H9 (cell line): ENCODE measurements at regions not wholly inside any gene's neighbourhood (a gene's known extent, or its start where the extent isn't known, plus 50 kb on each side); places are given as distances from the start of the nearest gene placed in this dataset.
"Not testable (repeated sequence)": the region's sequence is repeated elsewhere in the genome, so short reads cannot be mapped to it uniquely, and the experiment has no call there.

ENCODE experiments used
- DNase-seq: peaks from one replicate; pipeline ENCODE4 v3.0.0-alpha.2; 2017
- H2AFZ ChIP-seq: one replicate; pipeline ENCODE4 v1.6.1; 2013; ENCODE audit warnings: mild to moderate bottlenecking, low read length, control low read depth, moderate library complexity
- H2AK5ac ChIP-seq: 2 replicates; pipeline ENCODE4 v1.6.1; 2013; ENCODE audit warnings: low read length, control low read depth, mixed read lengths; ENCODE audit not compliant: insufficient read length
- H2BK120ac ChIP-seq: one replicate; pipeline ENCODE4 v1.6.1; 2013; ENCODE audit warnings: low read depth, mild to moderate bottlenecking, low read length, control low read depth, inconsistent platforms; ENCODE audit not compliant: poor library complexity, severe bottlenecking
- H2BK12ac ChIP-seq: 2 replicates; pipeline ENCODE4 v1.6.1; 2013; ENCODE audit warnings: low read length, control low read depth, mixed read lengths, low read depth; ENCODE audit not compliant: insufficient read length
- H2BK15ac ChIP-seq: 2 replicates; pipeline ENCODE4 v1.6.1; 2013; ENCODE audit warnings: low read depth, low read length, control low read depth
- H2BK20ac ChIP-seq: one replicate; pipeline ENCODE4 v1.6.1; 2013; ENCODE audit warnings: low read depth, mild to moderate bottlenecking, low read length, control low read depth, inconsistent platforms; ENCODE audit not compliant: poor library complexity, severe bottlenecking
- H2BK5ac ChIP-seq: 2 replicates; pipeline ENCODE4 v1.6.1; 2013; ENCODE audit warnings: low read length, control low read depth, mixed read lengths; ENCODE audit not compliant: insufficient read length
- H3K14ac ChIP-seq: 2 replicates; pipeline ENCODE4 v1.6.1; 2013; ENCODE audit warnings: low read length, control low read depth; ENCODE audit not compliant: insufficient read depth
- H3K18ac ChIP-seq: 2 replicates; pipeline ENCODE4 v1.6.1; 2013; ENCODE audit warnings: low read depth, mild to moderate bottlenecking, mixed read lengths, low read length, control low read depth; ENCODE audit not compliant: insufficient read length
- H3K23ac ChIP-seq: 2 replicates; pipeline ENCODE4 v1.6.1; 2013; ENCODE audit warnings: low read length, control low read depth, mixed read lengths, low read depth; ENCODE audit not compliant: insufficient read length
- H3K23me2 ChIP-seq: 2 replicates; pipeline ENCODE4 v1.6.1; 2013; ENCODE audit warnings: low read depth, mild to moderate bottlenecking, mixed read lengths, low read length, control low read depth; ENCODE audit not compliant: insufficient read length, poor library complexity, severe bottlenecking
- H3K27ac ChIP-seq: 2 replicates; pipeline ENCODE4 v1.5.1; 2013; ENCODE audit warnings: low read length, control low read depth, mixed read lengths, low read depth; ENCODE audit not compliant: insufficient read length
- H3K27me3 ChIP-seq: 2 replicates; pipeline ENCODE4 v1.6.1; 2013; ENCODE audit warnings: low read length, control low read depth, inconsistent platforms; ENCODE audit not compliant: insufficient read depth
- H3K4ac ChIP-seq: 2 replicates; pipeline ENCODE4 v1.6.1; 2013; ENCODE audit warnings: low read depth, mild to moderate bottlenecking, control low read depth, inconsistent platforms, low read length, moderate library complexity
- H3K4me1 ChIP-seq: 2 replicates; pipeline ENCODE4 v1.6.1; 2013; ENCODE audit warnings: low read length, control low read depth, inconsistent platforms; ENCODE audit not compliant: insufficient read depth
- H3K4me2 ChIP-seq: 2 replicates; pipeline ENCODE4 v1.6.1; 2013; ENCODE audit warnings: low read length, control low read depth, mixed read lengths; ENCODE audit not compliant: insufficient read length, insufficient read depth
- H3K56ac ChIP-seq: 2 replicates; pipeline ENCODE4 v1.6.1; 2013; ENCODE audit warnings: low read depth, mild to moderate bottlenecking, mixed read lengths, low read length, control low read depth; ENCODE audit not compliant: insufficient read length
- H3K79me1 ChIP-seq: 2 replicates; pipeline ENCODE4 v1.6.1; 2013; ENCODE audit warnings: low read depth, mild to moderate bottlenecking, moderate library complexity, low read length, control low read depth, inconsistent platforms; ENCODE audit not compliant: insufficient read depth, poor library complexity, severe bottlenecking
- H3K79me2 ChIP-seq: 2 replicates; pipeline ENCODE4 v1.6.1; 2013; ENCODE audit warnings: low read length, control low read depth, inconsistent platforms; ENCODE audit not compliant: insufficient read depth
- H3K9ac ChIP-seq: 2 replicates; pipeline ENCODE4 v1.6.1; 2013; ENCODE audit warnings: low read length, control low read depth, mixed read lengths; ENCODE audit not compliant: insufficient read length; ENCODE audit errors: extremely low read depth
- H3K9me3 ChIP-seq: one replicate; pipeline ENCODE4 v1.6.1; 2013; ENCODE audit warnings: low read depth, low read length, inconsistent platforms; ENCODE audit not compliant: control insufficient read depth
- H3T11ph ChIP-seq: one replicate; pipeline ENCODE4 v1.6.1; 2013; ENCODE audit warnings: mild to moderate bottlenecking, low read length, control low read depth, inconsistent platforms
- H4K20me1 ChIP-seq: one replicate; pipeline ENCODE4 v1.6.1; 2013; ENCODE audit not compliant: control insufficient read depth, insufficient read length, insufficient read depth
- H4K5ac ChIP-seq: 2 replicates; pipeline ENCODE4 v1.6.1; 2013; ENCODE audit warnings: low read depth, mild to moderate bottlenecking, mixed read lengths, low read length, control low read depth; ENCODE audit not compliant: insufficient read length
- H4K8ac ChIP-seq: replicated peaks from 2 replicates; pipeline ENCODE4 v1.6.1; 2013; ENCODE audit warnings: low read length, control low read depth, mixed read lengths, low read depth; ENCODE audit not compliant: insufficient read length
- H4K91ac ChIP-seq: 2 replicates; pipeline ENCODE4 v1.6.1; 2013; ENCODE audit warnings: low read depth, mild to moderate bottlenecking, moderate library complexity, mixed read lengths, low read length, control low read depth; ENCODE audit not compliant: insufficient read length
- H3K27ac Mint-ChIP-seq, 3 experiments: 2 replicates in 2 of 3; 3 replicates in 1 of 3; pipeline ENCODE4 v1.8.0; 2020 to 2021; ENCODE audit warnings: mixed read lengths in 3 of 3, mild to moderate bottlenecking in 1 of 3, moderate library complexity in 1 of 3
- H3K27me3 Mint-ChIP-seq: 2 replicates; pipeline ENCODE4 v1.8.0; 2021; ENCODE audit warnings: low read depth, mild to moderate bottlenecking, moderate library complexity, mixed read lengths
- H3K36me3 Mint-ChIP-seq, 3 experiments: 2 replicates in 2 of 3; 3 replicates in 1 of 3; pipeline ENCODE4 v1.8.0; 2020 to 2021; ENCODE audit warnings: low read depth in 3 of 3, mixed read lengths in 3 of 3; ENCODE audit not compliant: insufficient read depth in 1 of 3
- H3K4me1 Mint-ChIP-seq, 2 experiments: 2 replicates each; pipeline ENCODE4 v1.8.0; 2020; ENCODE audit warnings: mixed read lengths in 2 of 2
- H3K4me3 Mint-ChIP-seq, 2 experiments: 2 replicates in 1 of 2; 3 replicates in 1 of 2; pipeline ENCODE4 v1.8.0; 2020 to 2021; ENCODE audit warnings: mild to moderate bottlenecking in 2 of 2, mixed read lengths in 2 of 2, moderate library complexity in 1 of 2
- H3K9me3 Mint-ChIP-seq, 2 experiments: 2 replicates in 1 of 2; 3 replicates in 1 of 2; pipeline ENCODE4 v1.8.0; 2020; ENCODE audit warnings: mild to moderate bottlenecking in 2 of 2, mixed read lengths in 2 of 2, moderate library complexity in 1 of 2
- WGBS: extraction: QIAGEN DNeasy Blood & Tissue Kit; methylation state at CpG from one replicate; pipeline ENCODE4 v1.1.7; 2013; ENCODE audit warnings: missing lambda C conversion rate, low lambda C conversion rate, mixed read lengths; ENCODE audit not compliant: insufficient read length; ENCODE audit errors: extremely low coverage; 5-methylcytosine and 5-hydroxymethylcytosine counted together
- TF ChIP-seq, protein P1 (sequence below): fragments of 200-600 bp; sonication (generic); conservative IDR thresholded peaks from 3 replicates; pipeline ENCODE4 v1.8.0; 2021; ENCODE audit warnings: antibody characterized with exemption, mild to moderate bottlenecking

DNA sequence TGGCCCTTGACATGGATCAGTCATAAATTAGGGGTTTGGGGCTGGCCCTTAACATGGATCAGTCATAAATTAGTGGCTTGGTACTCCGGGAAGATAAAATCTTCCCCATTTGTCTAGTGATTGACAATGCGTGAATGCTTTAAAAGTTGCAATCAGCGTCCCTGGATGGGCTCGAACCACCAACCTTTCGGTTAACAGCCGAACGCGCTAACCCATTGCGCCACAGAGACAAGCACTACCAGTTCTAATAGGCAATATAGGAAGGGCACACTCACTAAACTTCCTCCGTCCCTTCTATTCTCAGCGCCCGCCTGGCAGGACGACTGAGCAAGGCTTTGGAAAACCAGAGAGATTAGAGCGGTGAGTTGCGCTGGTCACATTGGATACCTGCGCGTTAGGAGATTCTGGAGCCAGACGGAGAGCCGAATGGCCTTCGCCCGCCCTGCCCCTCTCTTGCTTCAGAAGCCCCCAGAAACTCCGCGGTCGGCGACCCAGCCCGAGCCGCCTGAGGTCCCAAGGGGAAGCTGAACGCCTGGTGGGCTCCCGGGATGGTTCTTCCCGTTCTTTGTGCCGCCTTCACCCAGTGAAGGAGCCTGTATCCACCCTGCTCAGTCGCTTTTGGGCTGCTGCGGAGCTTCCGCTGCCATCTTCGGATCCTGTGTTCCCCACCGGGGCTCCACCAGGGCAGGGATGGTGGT is 235.9 kb downstream of the FAM72C start:
- peaks cover 61 to 65% of the 10 kb centered on the region in 2 experiments for H3K9me3 Mint-ChIP-seq
- TF ChIP-seq, protein P1, sequence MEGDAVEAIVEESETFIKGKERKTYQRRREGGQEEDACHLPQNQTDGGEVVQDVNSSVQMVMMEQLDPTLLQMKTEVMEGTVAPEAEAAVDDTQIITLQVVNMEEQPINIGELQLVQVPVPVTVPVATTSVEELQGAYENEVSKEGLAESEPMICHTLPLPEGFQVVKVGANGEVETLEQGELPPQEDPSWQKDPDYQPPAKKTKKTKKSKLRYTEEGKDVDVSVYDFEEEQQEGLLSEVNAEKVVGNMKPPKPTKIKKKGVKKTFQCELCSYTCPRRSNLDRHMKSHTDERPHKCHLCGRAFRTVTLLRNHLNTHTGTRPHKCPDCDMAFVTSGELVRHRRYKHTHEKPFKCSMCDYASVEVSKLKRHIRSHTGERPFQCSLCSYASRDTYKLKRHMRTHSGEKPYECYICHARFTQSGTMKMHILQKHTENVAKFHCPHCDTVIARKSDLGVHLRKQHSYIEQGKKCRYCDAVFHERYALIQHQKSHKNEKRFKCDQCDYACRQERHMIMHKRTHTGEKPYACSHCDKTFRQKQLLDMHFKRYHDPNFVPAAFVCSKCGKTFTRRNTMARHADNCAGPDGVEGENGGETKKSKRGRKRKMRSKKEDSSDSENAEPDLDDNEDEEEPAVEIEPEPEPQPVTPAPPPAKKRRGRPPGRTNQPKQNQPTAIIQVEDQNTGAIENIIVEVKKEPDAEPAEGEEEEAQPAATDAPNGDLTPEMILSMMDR: no peak
- Histone ChIP-seq H3T11ph (no peak overlapping the region), H3K23me2 (peaks cover 2% of the 10 kb centered on the region), H3K79me1 (no peaks in the 10 kb centered on the region), H2BK120ac (peak overlapping the region; percentile 5), H4K8ac (no peak overlapping the region), H2BK5ac (no peak overlapping the region), H3K9ac (no peak overlapping the region), H3K23ac (no peak overlapping the region), H3K14ac (peak overlapping the region; percentile 91; the same call in 1 of the 2 replicates), H3K27me3 (no peaks in the 10 kb centered on the region), H2AFZ (no peak overlapping the region), H2AK5ac (no peak overlapping the region), H3K79me2 (no peaks in the 10 kb centered on the region), H3K4me1 (no peaks in the 10 kb centered on the region), H4K91ac (no peak overlapping the region), H4K20me1 (no peaks in the 10 kb centered on the region), H2BK12ac (no peak overlapping the region), H3K9me3 (peaks cover 55% of the 10 kb centered on the region), H3K4ac (no peak overlapping the region), H3K4me2 (no peak overlapping the region), H3K18ac (peak overlapping the region; percentile 91), H3K56ac (no peak overlapping the region), H2BK15ac (no peak overlapping the region), H3K27ac (no peak overlapping the region), H4K5ac (no peak overlapping the region), H2BK20ac (no peak overlapping the region)
- peak overlapping the region; percentile 65 to 70 for H3K4me3 Mint-ChIP-seq
- WGBS: no CpG with 5 or more reads among the region's 36 CpGs
- H3K27me3 Mint-ChIP-seq: peaks cover 8% of the 10 kb centered on the region
- no peaks in the 10 kb centered on the region for H3K4me1 Mint-ChIP-seq
- DNase-seq: no peak
- peaks cover 4 to 14% (median 9%) of the 10 kb centered on the region in 3 experiments; a peak in 6 of 7 replicates for H3K36me3 Mint-ChIP-seq
- no peak overlapping the region for H3K27ac Mint-ChIP-seq

DNA sequence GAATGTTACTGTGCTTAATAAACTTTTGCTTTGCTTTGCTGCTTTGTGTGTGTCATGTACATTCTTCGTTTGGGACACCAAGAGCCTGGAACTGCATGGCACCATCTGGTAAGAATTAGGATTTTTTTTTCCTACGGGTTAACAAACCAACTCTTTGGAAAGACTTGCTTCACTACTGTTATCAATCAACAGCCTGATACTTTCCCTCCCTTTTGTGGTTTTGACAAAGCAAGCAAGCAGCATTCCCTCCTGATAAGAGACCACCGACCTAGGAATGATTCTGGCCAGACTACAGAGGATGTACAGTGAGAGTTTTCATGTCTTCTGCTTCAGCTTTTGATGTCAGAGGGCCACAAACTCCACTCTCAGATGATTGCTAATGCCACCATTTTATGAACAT is 237.5 kb downstream of the FAM72C start:
- H3K79me1 ChIP-seq, H2BK20ac ChIP-seq, H3K4me1 ChIP-seq, H3K23ac ChIP-seq, DNase-seq, H3T11ph ChIP-seq, H3K9ac ChIP-seq, H3K27me3 ChIP-seq, H2BK15ac ChIP-seq, H2AFZ ChIP-seq, H3K14ac ChIP-seq, H3K4me2 ChIP-seq, H3K18ac ChIP-seq, H3K27ac ChIP-seq, H2AK5ac ChIP-seq, H3K4ac ChIP-seq, H2BK5ac ChIP-seq, H3K4me1 Mint-ChIP-seq, H2BK120ac ChIP-seq, H3K56ac ChIP-seq, H4K91ac ChIP-seq, H3K4me3 Mint-ChIP-seq, H3K23me2 ChIP-seq, H3K79me2 ChIP-seq, H3K27me3 Mint-ChIP-seq, H3K27ac Mint-ChIP-seq, H2BK12ac ChIP-seq, H4K8ac ChIP-seq, H4K20me1 ChIP-seq, H4K5ac ChIP-seq: not testable (repeated sequence)
- no CpG with 5 or more reads among the region's 3 CpGs for WGBS
- Mint-ChIP-seq H3K36me3 (peaks cover 4 to 14% (median 9%) of the 10 kb centered on the region in 3 experiments; a peak in 6 of 7 replicates), H3K9me3 (peaks cover 66 to 70% of the 10 kb centered on the region in 2 experiments)
- peaks cover 57% of the 10 kb centered on the region for H3K9me3 ChIP-seq
